Activated CD8-positive, alpha-beta T cell treated with anti-CD3 and anti-CD28 coated beads, Interleukin-2, amount 10 ng/mL, durations not matched to agents 7 days and 5 days (primary cell): ENCODE measurements at regions not wholly inside any gene's neighbourhood (a gene's known extent, or its start where the extent isn't known, plus 50 kb on each side); places are given as distances from the start of the nearest gene placed in this dataset.

Source experiments
- ATAC-seq: fragments of 150-1000 bp; cut with Tn5 transposase; one replicate; pipeline ENCODE4 v1.10.0; 2021; ENCODE audit warnings: moderate library complexity
- CTCF ChIA-PET: fragments of 350-600 bp; sonication (Branson Sonifier 250); formaldehyde crosslinking; loops from one replicate; lab custom pipeline; 2021; ENCODE audit warnings: antibody characterized with exemption; lab: Charles Lee
- POLR2A ChIA-PET: fragments of 350-600 bp; sonication (Branson Sonifier 250); formaldehyde crosslinking; loops from one replicate; lab custom pipeline; 2021; ENCODE audit warnings: antibody characterized with exemption; lab: Charles Lee
- DNase-seq: peaks from one replicate; pipeline ENCODE4 v3.0.0-alpha.2; 2020
- H3K27ac Mint-ChIP-seq: one replicate; pipeline ENCODE4 v1.8.0; 2021; ENCODE audit warnings: mild to moderate bottlenecking, mixed read lengths
- H3K27me3 Mint-ChIP-seq: one replicate; pipeline ENCODE4 v1.8.0; 2021; ENCODE audit warnings: low read depth, mixed read lengths
- H3K36me3 Mint-ChIP-seq: one replicate; pipeline ENCODE4 v1.8.0; 2021; ENCODE audit warnings: low read depth, mixed read lengths
- H3K4me1 Mint-ChIP-seq: one replicate; pipeline ENCODE4 v1.8.0; 2021; ENCODE audit warnings: low read depth, mixed read lengths
- H3K4me3 Mint-ChIP-seq: one replicate; pipeline ENCODE4 v1.8.0; 2021; ENCODE audit warnings: mild to moderate bottlenecking, mixed read lengths
- H3K9me3 Mint-ChIP-seq: one replicate; pipeline ENCODE4 v1.8.0; 2022; ENCODE audit warnings: mixed read lengths; ENCODE audit not compliant: insufficient read depth

GRCh38 chr1:234715252-234716014 lies 105.5 kb upstream of the IRF2BP2 start:
- no peak for DNase-seq

GRCh38 chr1:234713859-234714258 lies 103.9 kb upstream of the IRF2BP2 start:
- H3K27me3 Mint-ChIP-seq: no peaks in the 10 kb centered on the region
- DNase-seq: no peak
- no peaks in the 10 kb centered on the region for H3K36me3 Mint-ChIP-seq
- H3K4me1 Mint-ChIP-seq: peaks cover 4% of the 10 kb centered on the region
- POLR2A ChIA-PET: interaction anchor here (0.6 to 1.3 kb wide), 2 partner anchors 10 to 153 kb away, joined by 3 read pairs; no protein-coding TSS in a partner anchor
- CTCF ChIA-PET: interaction anchor here (1.7 kb wide), 1 partner anchor 11 kb away, joined by 3 read pairs; no protein-coding TSS in a partner anchor
- H3K9me3 Mint-ChIP-seq: no peaks in the 10 kb centered on the region
- no peak overlapping the region for H3K4me3 Mint-ChIP-seq
- H3K27ac Mint-ChIP-seq: no peak overlapping the region
- ATAC-seq: no peak

More at GRCh38 chr1:234715252-234716014, 105.5 kb upstream of the IRF2BP2 start:
- Mint-ChIP-seq H3K9me3 (no peaks in the 10 kb centered on the region), H3K27me3 (no peaks in the 10 kb centered on the region), H3K4me3 (no peak overlapping the region), H3K4me1 (no peaks in the 10 kb centered on the region), H3K36me3 (no peaks in the 10 kb centered on the region), H3K27ac (no peak overlapping the region)
- CTCF ChIA-PET: interaction anchor here (1.2 to 1.7 kb wide), 3 partner anchors 9 to 216 kb away, joined by 3 to 4 read pairs (median 3); no protein-coding TSS in a partner anchor
- ATAC-seq: no peak
- POLR2A ChIA-PET: interaction anchor here (0.9 to 1.3 kb wide), 2 partner anchors 8 to 9 kb away, joined by 3 read pairs; no protein-coding TSS in a partner anchor

GRCh38 chr1:234713440-234713839 lies 103.5 kb upstream of the IRF2BP2 start:
- Mint-ChIP-seq H3K36me3 (no peaks in the 10 kb centered on the region), H3K27me3 (no peaks in the 10 kb centered on the region), H3K27ac (no peak overlapping the region), H3K9me3 (no peaks in the 10 kb centered on the region), H3K4me3 (no peak overlapping the region), H3K4me1 (peaks cover 7% of the 10 kb centered on the region)
- DNase-seq (no peak), ATAC-seq (no peak)
- ChIA-PET CTCF (no interaction called here), POLR2A (interaction anchor here (1.9 kb wide), 1 partner anchor 11 kb away, joined by 5 read pairs; no protein-coding TSS in a partner anchor)

- no peak overlapping the region for H3K4me3 Mint-ChIP-seq
- no peaks in the 10 kb centered on the region for H3K9me3 Mint-ChIP-seq
- H3K4me1 Mint-ChIP-seq: peaks cover 7% of the 10 kb centered on the region
- CTCF ChIA-PET: no interaction called here
- H3K27ac Mint-ChIP-seq: no peak overlapping the region
- POLR2A ChIA-PET: interaction anchor here (1.9 kb wide), 1 partner anchor 11 kb away, joined by 5 read pairs; no protein-coding TSS in a partner anchor
- no peak for ATAC-seq
- H3K36me3 Mint-ChIP-seq: no peaks in the 10 kb centered on the region
- no peaks in the 10 kb centered on the region for H3K27me3 Mint-ChIP-seq
- no peak for DNase-seq
Measured at GRCh38 chr1:234712891-234713305, 102.9 kb upstream of the IRF2BP2 start.

- Mint-ChIP-seq H3K27ac (no peak overlapping the region), H3K4me3 (no peak overlapping the region), H3K27me3 (no peaks in the 10 kb centered on the region), H3K4me1 (peaks cover 7% of the 10 kb centered on the region), H3K36me3 (no peaks in the 10 kb centered on the region), H3K9me3 (no peaks in the 10 kb centered on the region)
- ChIA-PET CTCF (no interaction called here), POLR2A (no interaction called here)
- no peak for DNase-seq
- ATAC-seq: no peak
Measured at GRCh38 chr1:234710936-234711724, 101.2 kb upstream of the IRF2BP2 start.

- ATAC-seq (no peak), DNase-seq (no peak)
- Mint-ChIP-seq H3K4me1 (peaks cover 7% of the 10 kb centered on the region), H3K9me3 (no peaks in the 10 kb centered on the region), H3K4me3 (no peak overlapping the region), H3K27me3 (no peaks in the 10 kb centered on the region), H3K27ac (no peak overlapping the region), H3K36me3 (no peaks in the 10 kb centered on the region)
- POLR2A ChIA-PET: no interaction called here
- CTCF ChIA-PET: no interaction called here
Measured at GRCh38 chr1:234710381-234710780, 100.4 kb upstream of the IRF2BP2 start.

GRCh38 chr1:234709473-234710228 lies 99.7 kb upstream of the IRF2BP2 start:
- Mint-ChIP-seq H3K9me3 (no peaks in the 10 kb centered on the region), H3K4me3 (no peak overlapping the region), H3K36me3 (no peaks in the 10 kb centered on the region), H3K27me3 (no peaks in the 10 kb centered on the region), H3K4me1 (peaks cover 7% of the 10 kb centered on the region), H3K27ac (no peak overlapping the region)
- no peak for DNase-seq
- no peak for ATAC-seq
- ChIA-PET CTCF (no interaction called here), POLR2A (no interaction called here)

GRCh38 chr1:234708700-234709395 lies 98.9 kb upstream of the IRF2BP2 start:
- Mint-ChIP-seq H3K4me3 (no peak overlapping the region), H3K4me1 (peaks cover 7% of the 10 kb centered on the region), H3K27me3 (no peaks in the 10 kb centered on the region), H3K36me3 (no peaks in the 10 kb centered on the region), H3K27ac (peak overlapping the region; percentile 6), H3K9me3 (no peaks in the 10 kb centered on the region)
- ChIA-PET CTCF (no interaction called here), POLR2A (no interaction called here)
- no peak for DNase-seq
- ATAC-seq: no peak

GRCh38 chr1:234707641-234708040 lies 97.7 kb upstream of the IRF2BP2 start:
- ATAC-seq (no peak), DNase-seq (no peak)
- Mint-ChIP-seq H3K27ac (no peak overlapping the region), H3K36me3 (no peaks in the 10 kb centered on the region), H3K27me3 (peaks cover 2% of the 10 kb centered on the region), H3K9me3 (no peaks in the 10 kb centered on the region), H3K4me3 (no peak overlapping the region), H3K4me1 (peaks cover 7% of the 10 kb centered on the region)
- POLR2A ChIA-PET: no interaction called here
- CTCF ChIA-PET: no interaction called here

GRCh38 chr1:234706931-234707330 lies 97.0 kb upstream of the IRF2BP2 start:
- peaks cover 7% of the 10 kb centered on the region for H3K4me1 Mint-ChIP-seq
- CTCF ChIA-PET: interaction anchor here (1.7 kb wide), 1 partner anchor 14 kb away, joined by 3 read pairs; no protein-coding TSS in a partner anchor
- POLR2A ChIA-PET: no interaction called here

GRCh38 chr1:234706199-234706598 lies 96.2 kb upstream of the IRF2BP2 start:
- ATAC-seq: no peak
- H3K27ac Mint-ChIP-seq: no peak overlapping the region
- CTCF ChIA-PET: interaction anchor here (1.3 to 1.7 kb wide), 2 partner anchors 11 to 13 kb away, joined by 3 read pairs; no protein-coding TSS in a partner anchor
- H3K4me1 Mint-ChIP-seq: peaks cover 7% of the 10 kb centered on the region
- H3K4me3 Mint-ChIP-seq: no peak overlapping the region
- no peaks in the 10 kb centered on the region for H3K36me3 Mint-ChIP-seq
- no peaks in the 10 kb centered on the region for H3K9me3 Mint-ChIP-seq
- peaks cover 2% of the 10 kb centered on the region for H3K27me3 Mint-ChIP-seq
- DNase-seq: no peak
- POLR2A ChIA-PET: no interaction called here

More at GRCh38 chr1:234706931-234707330, 97.0 kb upstream of the IRF2BP2 start:
- ATAC-seq: no peak
- peaks cover 2% of the 10 kb centered on the region for H3K27me3 Mint-ChIP-seq
- H3K36me3 Mint-ChIP-seq: no peaks in the 10 kb centered on the region
- H3K9me3 Mint-ChIP-seq: no peaks in the 10 kb centered on the region
- H3K4me3 Mint-ChIP-seq: no peak overlapping the region
- no peak overlapping the region for H3K27ac Mint-ChIP-seq
- no peak for DNase-seq
